Psoas muscle (tissue), 7 donors: ENCODE measurements at regions not wholly inside any gene's neighbourhood (a gene's known extent, or its start where the extent isn't known, plus 50 kb on each side); places are given as distances from the start of the nearest gene placed in this dataset.

Experiments
- ATAC-seq, 4 donors: fragments of 200-7000 bp; cut with Tn5 transposase; one replicate each; pipeline ENCODE4 v1.9.1; 2020; ENCODE audit warnings: moderate library complexity in 3 of 4, mild to moderate bottlenecking in 2 of 4
- DNase-seq, 2 donors: peaks; one replicate each; pipeline ENCODE4 v3.0.0-alpha.2; 2020
- H3K27ac ChIP-seq: fragments of 200-600 bp; one replicate; pipeline ENCODE4 v1.8.0; 2022
- H3K27me3 ChIP-seq, 3 donors: fragments of 200-600 bp in 1 of 3; one replicate each; pipeline versions ENCODE4 v1.6.1 to v1.8.0; 2013 to 2022; ENCODE audit warnings: low read length in 2 of 3, mild to moderate bottlenecking in 2 of 3, moderate library complexity in 1 of 3; ENCODE audit not compliant: insufficient read depth in 3 of 3
- H3K36me3 ChIP-seq, 2 donors: fragments of 200-600 bp in 1 of 2; one replicate each; pipeline versions ENCODE4 v1.6.1 to v1.8.0; 2013 to 2022; ENCODE audit warnings: low read depth in 1 of 2, mild to moderate bottlenecking in 1 of 2, moderate library complexity in 1 of 2; ENCODE audit not compliant: insufficient read depth in 1 of 2
- H3K4me1 ChIP-seq: fragments of 200-600 bp; one replicate; pipeline ENCODE4 v1.8.0; 2022
- H3K4me3 ChIP-seq: fragments of 200-600 bp; one replicate; pipeline ENCODE4 v1.8.0; 2022; ENCODE audit warnings: mild to moderate bottlenecking
- H3K9me3 ChIP-seq: fragments of 200-600 bp; one replicate; pipeline ENCODE4 v1.8.0; 2022
- WGBS, 3 donors: extraction: QIAGEN DNeasy Blood & Tissue Kit; methylation state at CpG; one replicate each; pipeline versions ENCODE4 v1.1.6 to v1.1.7; 2013; 5-methylcytosine and 5-hydroxymethylcytosine counted together
- intact Hi-C, 2 donors: fragments of 100-400 bp; cut with DNase I; formaldehyde crosslinking; loops; one replicate each; pipeline versions ENCODE4 v1.11.0 to v1.14.2; 2022
- TF ChIP-seq, protein P1 (sequence below): fragments of 200-600 bp; IDR thresholded peaks from one replicate; pipeline ENCODE4 v1.8.0; 2022; ENCODE audit warnings: antibody characterized with exemption
- donor health status: healthy with polysubstance abuse.
- donor health status: DM: no; HTN: no; CAD: no; lungs with moderate emphysema.
- donor health status: Bipolar disorder and iron deficiency.
- donor health status: healthy.
- donor health status: DM: yes; HTN: yes; CAD: no.
- donor health status: DM: no; HTN: no; CAD: no.
- donor health status: DM: yes; HTN: yes; CAD: no.

DNA sequence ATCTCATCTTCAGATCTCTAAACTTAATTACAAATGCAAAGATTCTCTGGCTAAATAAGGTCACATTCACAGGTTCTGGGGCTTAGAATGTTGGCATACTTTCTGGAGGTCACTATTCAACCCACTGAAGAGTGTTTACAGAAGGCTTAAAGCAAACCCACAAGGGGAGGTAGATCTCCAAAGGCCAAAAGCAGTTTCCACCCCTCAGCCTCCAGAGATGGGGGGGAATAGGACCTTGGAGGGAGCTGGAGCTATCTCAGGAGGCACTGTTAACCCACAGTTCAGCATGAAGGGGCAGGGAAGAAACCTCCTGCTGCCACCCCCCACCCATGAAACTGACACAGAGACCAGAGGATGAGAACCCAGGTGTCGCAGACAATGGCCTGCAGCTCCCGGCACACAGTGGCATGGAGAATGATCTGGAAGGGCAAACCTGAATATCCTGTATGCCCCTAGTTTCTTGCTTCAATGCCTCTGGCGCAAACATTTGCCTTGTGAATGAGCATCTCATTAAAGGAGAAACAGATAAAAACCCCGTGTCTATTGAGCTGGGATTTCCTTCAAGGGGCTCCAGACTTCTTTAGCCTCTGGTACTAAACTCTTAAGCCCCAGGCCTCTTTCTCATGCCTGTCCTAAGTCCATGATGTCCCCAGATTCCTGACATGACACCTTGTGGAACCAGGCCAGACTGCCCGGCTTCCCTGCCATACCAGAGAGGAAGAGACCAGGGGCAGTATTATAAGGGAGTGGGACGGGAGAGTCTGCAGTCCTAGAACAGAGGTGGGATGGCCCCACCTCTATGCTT is 103.1 kb upstream of the CDH5 start:
- DNase-seq (no peak), ATAC-seq (no peak)
- intact Hi-C loops, result no loop called here
- TF ChIP-seq, protein P1, sequence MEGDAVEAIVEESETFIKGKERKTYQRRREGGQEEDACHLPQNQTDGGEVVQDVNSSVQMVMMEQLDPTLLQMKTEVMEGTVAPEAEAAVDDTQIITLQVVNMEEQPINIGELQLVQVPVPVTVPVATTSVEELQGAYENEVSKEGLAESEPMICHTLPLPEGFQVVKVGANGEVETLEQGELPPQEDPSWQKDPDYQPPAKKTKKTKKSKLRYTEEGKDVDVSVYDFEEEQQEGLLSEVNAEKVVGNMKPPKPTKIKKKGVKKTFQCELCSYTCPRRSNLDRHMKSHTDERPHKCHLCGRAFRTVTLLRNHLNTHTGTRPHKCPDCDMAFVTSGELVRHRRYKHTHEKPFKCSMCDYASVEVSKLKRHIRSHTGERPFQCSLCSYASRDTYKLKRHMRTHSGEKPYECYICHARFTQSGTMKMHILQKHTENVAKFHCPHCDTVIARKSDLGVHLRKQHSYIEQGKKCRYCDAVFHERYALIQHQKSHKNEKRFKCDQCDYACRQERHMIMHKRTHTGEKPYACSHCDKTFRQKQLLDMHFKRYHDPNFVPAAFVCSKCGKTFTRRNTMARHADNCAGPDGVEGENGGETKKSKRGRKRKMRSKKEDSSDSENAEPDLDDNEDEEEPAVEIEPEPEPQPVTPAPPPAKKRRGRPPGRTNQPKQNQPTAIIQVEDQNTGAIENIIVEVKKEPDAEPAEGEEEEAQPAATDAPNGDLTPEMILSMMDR, result no peak
- Histone ChIP-seq H3K4me3 (no peak overlapping the region), H3K27ac (no peak overlapping the region), H3K27me3 (peaks cover 0 to 3% (median 0%) of the 10 kb centered on the region in 3 donors), H3K4me1 (no peaks in the 10 kb centered on the region), H3K36me3 (no peaks in the 10 kb centered on the region), H3K9me3 (no peaks in the 10 kb centered on the region)
- 86 to 98% (median 87%) methylated on average over 6 of the region's 6 CpGs for WGBS, 3 donors

- H3K27ac ChIP-seq, result no peak overlapping the region
- peak in 2 of 4 donors; percentile 9 to 54 for ATAC-seq
- WGBS, 3 donors, result 79 to 85% (median 84%) methylated on average over 11 of the region's 11 CpGs
- DNase-seq, result peak; percentile 61 to 83
- H3K36me3 ChIP-seq, result no peaks in the 10 kb centered on the region
- intact Hi-C loops, result no loop called here
- H3K4me1 ChIP-seq, result no peaks in the 10 kb centered on the region
- TF ChIP-seq, protein P1, result no peak
- H3K9me3 ChIP-seq, result no peaks in the 10 kb centered on the region
- H3K27me3 ChIP-seq, result peaks cover 0 to 3% (median 0%) of the 10 kb centered on the region in 3 donors
- H3K4me3 ChIP-seq, result no peak overlapping the region
These were observed 104.0 kb upstream of the CDH5 start for GRCh38 chr16:66262253-66263167.

- no peak for DNase-seq
- 93 to 94% (median 94%) methylated on average over 3 of the region's 3 CpGs for WGBS, 3 donors
- Histone ChIP-seq H3K4me1 (no peaks in the 10 kb centered on the region), H3K9me3 (no peaks in the 10 kb centered on the region), H3K4me3 (no peak overlapping the region), H3K27ac (no peak overlapping the region), H3K27me3 (peaks cover 0 to 3% (median 0%) of the 10 kb centered on the region in 3 donors), H3K36me3 (no peaks in the 10 kb centered on the region)
- intact Hi-C loops, result no loop called here
- no peak for ATAC-seq
- TF ChIP-seq, protein P1, result no peak
These were observed 104.7 kb upstream of the CDH5 start for GRCh38 chr16:66261826-66262225.

DNA sequence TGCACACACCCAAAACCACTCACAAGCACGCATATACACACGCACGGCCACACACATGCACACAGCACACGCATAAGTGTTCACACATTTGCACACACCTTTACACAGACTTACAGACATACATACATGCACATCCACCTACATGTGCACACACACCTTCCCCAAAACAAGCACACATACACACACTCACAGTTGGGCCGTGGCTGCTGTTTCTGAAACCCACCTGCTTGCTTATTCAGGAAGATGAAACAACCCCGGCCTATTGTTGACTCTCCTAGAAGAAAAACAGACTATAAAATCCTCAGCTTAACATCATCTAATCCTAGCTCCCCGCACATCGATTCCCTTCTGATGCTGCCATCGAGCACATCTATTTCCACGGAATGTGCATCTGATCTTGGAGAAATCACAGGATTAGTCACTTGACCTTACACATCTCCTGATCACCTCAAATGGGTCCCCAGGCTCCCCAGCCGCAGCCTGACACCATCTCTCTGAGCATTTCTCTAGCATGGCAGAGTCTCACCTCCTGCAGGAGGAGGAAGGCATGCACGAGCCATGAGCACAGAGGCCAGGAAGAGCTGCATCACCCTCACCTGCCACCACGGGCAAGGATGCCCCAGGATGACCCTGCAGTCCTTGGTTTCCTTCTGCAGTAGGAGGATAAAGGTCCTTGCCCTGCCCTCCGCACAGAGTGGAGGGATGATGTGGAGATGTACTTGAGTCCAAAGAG is 105.8 kb upstream of the CDH5 start:
- DNase-seq (no peak), ATAC-seq (no peak)
- intact Hi-C loops, result no loop called here
- 79 to 81% (median 80%) methylated on average over 14 of the region's 14 CpGs for WGBS, 3 donors
- H3K36me3 ChIP-seq, result no peaks in the 10 kb centered on the region
- no peak overlapping the region for H3K4me3 ChIP-seq
- no peak overlapping the region for H3K27ac ChIP-seq
- TF ChIP-seq, protein P1, result no peak
- peaks cover 0 to 2% (median under 1%) of the 10 kb centered on the region in 3 donors for H3K27me3 ChIP-seq
- H3K4me1 ChIP-seq, result no peaks in the 10 kb centered on the region
- no peaks in the 10 kb centered on the region for H3K9me3 ChIP-seq
